Stomach (tissue), 4 donors: ENCODE measurements at regions not wholly inside any gene's neighbourhood (a gene's known extent, or its start where the extent isn't known, plus 50 kb on each side); places are given as distances from the start of the nearest gene placed in this dataset.

ENCODE experiments used
- CTCF ChIP-seq, 7 experiments: fragments of 450-650 bp in 4 of 7; fragments of 200-600 bp in 3 of 7; sonication (generic) in 3 of 7; IDR thresholded peaks; one replicate each; pipeline ENCODE4 v1.5.1; 2016 to 2019; ENCODE audit warnings: antibody characterized with exemption in 7 of 7, control low read depth in 2 of 7, mild to moderate bottlenecking in 1 of 7
- EP300 ChIP-seq: sonication (generic); formaldehyde crosslinking; IDR thresholded peaks from one replicate; pipeline ENCODE4 v1.6.1; 2017; ENCODE audit warnings: antibody characterized with exemption
- POLR2A ChIP-seq, 4 donors: fragments of 450-650 bp; IDR thresholded peaks; one replicate each; pipeline ENCODE4 v1.6.1; 2016; ENCODE audit warnings: antibody characterized with exemption in 4 of 4, control low read depth in 2 of 4, mild to moderate bottlenecking in 1 of 4, moderate library complexity in 1 of 4
- POLR2AphosphoS5 ChIP-seq, 3 donors: sonication (generic); formaldehyde crosslinking; IDR thresholded peaks; one replicate each; pipeline ENCODE4 v1.6.1; 2016; ENCODE audit warnings: antibody characterized with exemption in 3 of 3

GRCh38 chr2:147017951-147018645, 826.7 kb upstream of the ACVR2A start:
- TF ChIP-seq CTCF (IDR thresholded peaks at IDR 0.05) (no peak), POLR2A (IDR thresholded peaks at IDR 0.05) (no peak), POLR2AphosphoS5 (IDR thresholded peaks at IDR 0.05) (no peak), EP300 (no peak)
